Left renal cortex interstitium (tissue), 4 donors: ENCODE measurements at regions not wholly inside any gene's neighbourhood (a gene's known extent, or its start where the extent isn't known, plus 50 kb on each side); places are given as distances from the start of the nearest gene placed in this dataset.

Experiments used
- DNase-seq, 4 donors: peaks; one replicate each; pipeline ENCODE4 v3.0.0-alpha.2; 2013; ENCODE audit warnings: low read depth in 4 of 4, low spot score in 2 of 4, missing footprints in 1 of 4

DNA sequence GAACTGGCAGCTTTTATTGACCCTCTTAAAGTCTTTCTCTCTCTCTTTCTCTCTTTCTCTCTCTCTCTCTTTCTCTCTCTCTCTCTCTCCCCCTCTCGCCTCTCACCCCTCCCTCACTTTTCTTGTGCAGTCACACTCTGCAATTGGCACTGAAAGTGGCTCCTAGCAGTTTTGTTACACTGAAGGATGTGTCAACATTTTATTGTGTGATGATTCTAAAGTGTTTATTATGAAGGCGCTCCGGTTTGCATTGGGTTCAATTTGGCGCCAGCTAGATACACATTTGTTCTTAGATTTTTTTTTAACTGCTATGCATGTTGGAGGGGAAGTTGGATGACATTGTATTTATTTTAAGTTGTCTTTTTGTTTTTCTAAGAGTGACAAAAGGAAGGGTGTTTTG, 64.0 kb upstream of the CHRM3 start:
- no peak for DNase-seq

DNA sequence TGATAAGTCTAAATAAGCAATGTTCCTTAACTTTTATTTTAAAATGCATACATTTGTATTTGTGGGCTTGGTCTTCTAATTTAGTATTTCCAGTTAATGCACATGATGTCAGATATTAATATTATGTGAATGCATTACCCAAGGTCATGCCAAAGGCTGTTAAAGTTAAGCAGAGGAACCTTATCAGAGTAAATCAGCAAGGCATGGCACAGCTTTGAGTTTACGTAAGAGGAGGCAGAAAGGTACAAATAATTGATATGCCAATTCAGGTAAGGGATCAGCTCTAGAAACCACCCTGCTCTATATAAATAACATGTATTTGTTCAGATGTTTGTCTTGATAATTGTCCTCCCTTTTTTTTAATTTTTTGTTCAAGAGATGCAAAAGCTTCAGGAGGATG, 64.5 kb upstream of the CHRM3 start:
- DNase-seq = no peak

- no peak for DNase-seq
Measured at GRCh38 chr1:239317948-239318347, 68.4 kb upstream of the CHRM3 start.

DNA sequence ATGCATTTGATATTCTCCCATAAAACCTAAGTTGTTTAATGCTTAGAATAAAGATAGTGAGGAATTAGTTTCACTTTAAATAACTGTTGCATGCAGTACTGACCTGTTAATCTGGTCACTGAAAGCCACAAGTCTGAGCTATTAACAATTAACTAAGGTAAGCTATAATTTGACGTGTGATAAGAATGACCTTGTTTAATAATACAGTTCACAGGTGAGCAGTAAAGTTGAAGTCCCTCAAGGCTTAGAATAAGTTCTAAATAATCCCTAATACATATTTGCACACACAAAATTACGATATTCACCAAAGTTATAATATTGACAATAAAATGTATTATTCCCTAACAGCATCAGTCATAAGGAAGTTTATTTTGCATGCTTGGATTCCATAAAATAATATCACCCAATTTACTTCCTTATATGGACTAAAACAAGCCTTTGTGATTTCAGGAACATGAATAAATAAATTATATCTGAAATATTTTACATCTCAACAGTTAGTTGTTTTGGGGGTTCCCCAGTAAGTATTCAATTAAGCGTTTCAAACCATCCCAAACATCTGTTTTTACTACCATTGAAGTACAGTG, 70.6 kb upstream of the CHRM3 start:
- no peak for DNase-seq

DNA sequence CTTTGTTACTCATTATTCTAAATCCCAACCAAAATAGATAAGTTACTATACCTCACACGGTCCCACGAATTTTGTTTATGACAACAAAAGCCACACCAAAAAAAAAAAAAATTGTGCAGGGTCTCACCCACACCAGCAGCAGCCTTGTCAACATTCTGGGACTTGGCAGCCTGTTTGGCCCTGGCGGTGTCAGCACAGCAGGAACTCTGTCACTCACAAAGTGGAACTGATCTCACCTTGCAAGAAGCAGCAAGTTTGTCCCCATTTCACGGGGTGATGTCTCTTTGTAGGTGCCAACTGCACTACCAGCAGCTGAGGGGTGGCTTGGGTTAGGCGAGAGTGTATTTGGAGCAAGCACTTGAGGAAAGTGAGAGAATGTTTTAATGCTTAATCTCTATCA, 75.0 kb upstream of the CHRM3 start:
- no peak for DNase-seq

DNA sequence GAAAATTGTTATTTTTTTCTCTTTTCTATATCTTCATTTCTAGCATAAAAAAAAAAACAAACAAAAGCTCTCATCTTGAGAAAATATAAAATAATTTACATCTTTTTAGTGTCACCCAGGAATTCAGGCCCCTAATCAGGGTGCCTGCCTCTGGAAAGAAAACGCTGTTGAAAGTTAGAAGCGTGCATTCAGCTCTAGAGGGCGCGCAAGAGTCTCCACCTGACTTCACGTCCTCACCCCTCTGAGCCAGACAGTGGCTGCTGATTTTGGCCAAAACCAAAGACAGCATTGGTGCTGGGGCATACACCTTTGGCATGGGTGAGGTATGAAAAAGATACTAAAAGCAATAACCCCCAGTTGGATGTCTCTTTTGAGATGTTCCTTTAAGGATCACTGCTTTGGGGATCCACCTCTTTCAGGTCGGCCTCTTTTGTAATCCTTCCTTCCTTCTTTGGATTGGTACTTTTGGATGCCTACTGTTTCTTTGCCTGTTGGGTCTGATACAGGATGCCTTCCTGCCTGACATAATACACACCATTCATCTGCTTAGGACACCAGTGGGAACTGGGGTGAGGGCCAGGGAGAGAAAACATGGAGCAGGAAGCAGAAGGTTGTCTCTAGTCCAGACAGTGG, 77.6 kb upstream of the CHRM3 start:
- peak in 1 of 4 donors; percentile 24 for DNase-seq

- no peak for DNase-seq
Measured at GRCh38 chr1:239307886-239308285, 78.5 kb upstream of the CHRM3 start.

DNA sequence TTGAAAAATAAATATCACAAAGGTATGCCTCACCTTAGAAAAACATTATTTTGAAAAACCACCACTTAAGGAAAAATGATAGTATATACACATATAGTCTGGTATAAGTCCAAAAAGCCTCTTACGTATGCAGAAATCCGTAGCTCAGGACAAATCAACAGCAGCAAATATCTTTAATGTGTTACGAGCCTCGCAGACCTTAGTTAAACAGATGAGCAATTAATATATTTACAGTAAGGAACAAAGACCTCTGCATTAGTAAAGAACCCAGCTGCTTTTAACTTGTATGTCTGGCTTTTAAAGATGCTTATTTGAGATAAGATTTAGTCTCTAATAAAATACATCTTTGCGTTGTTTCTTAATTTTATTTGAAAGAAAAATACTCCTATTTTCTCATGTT, 79.9 kb upstream of the CHRM3 start:
- no peak for DNase-seq

DNA sequence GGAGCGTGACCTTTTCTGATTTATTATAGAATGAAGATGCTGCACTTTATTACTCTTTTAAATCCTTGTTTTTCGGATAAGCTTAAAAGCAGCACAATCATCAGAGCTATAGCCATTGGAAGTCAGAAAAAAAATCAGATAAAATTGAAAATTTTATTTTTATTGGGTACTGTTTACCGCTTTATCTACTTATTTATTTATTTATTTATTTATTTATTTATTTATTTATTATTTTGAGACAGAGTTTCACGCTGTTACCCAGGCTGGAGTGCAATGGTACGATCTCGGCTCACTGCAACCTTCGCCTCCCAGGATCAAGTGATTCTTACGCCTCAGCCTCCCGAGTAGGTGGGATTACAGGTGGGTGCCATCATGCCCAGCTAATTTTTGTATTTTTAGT, 83.1 kb upstream of the CHRM3 start:
- no peak for DNase-seq

GRCh38 chr1:239302696-239303095, 83.7 kb upstream of the CHRM3 start:
- no peak for DNase-seq

DNA sequence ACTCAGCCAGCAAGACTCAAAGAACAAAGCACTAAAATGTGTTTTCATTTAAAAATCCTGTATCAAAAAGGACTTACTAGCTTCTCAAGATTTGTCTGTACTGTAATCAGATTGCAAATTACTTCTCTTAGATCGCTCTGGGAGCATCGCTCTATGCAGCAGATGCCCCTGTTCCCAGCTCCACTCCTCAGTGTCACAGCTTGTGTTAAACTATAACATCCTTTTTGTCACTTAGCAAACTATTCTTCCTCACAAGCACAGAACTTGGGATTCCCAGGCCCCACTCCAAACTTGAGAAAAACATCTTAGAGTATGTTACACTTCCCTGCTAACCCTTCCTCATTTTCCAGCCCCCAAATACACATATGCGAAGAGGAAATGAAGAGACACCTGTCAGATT, 85.1 kb upstream of the CHRM3 start:
- DNase-seq = no peak

GRCh38 chr1:239297910-239298309, 88.5 kb upstream of the CHRM3 start:
- DNase-seq = no peak

DNA sequence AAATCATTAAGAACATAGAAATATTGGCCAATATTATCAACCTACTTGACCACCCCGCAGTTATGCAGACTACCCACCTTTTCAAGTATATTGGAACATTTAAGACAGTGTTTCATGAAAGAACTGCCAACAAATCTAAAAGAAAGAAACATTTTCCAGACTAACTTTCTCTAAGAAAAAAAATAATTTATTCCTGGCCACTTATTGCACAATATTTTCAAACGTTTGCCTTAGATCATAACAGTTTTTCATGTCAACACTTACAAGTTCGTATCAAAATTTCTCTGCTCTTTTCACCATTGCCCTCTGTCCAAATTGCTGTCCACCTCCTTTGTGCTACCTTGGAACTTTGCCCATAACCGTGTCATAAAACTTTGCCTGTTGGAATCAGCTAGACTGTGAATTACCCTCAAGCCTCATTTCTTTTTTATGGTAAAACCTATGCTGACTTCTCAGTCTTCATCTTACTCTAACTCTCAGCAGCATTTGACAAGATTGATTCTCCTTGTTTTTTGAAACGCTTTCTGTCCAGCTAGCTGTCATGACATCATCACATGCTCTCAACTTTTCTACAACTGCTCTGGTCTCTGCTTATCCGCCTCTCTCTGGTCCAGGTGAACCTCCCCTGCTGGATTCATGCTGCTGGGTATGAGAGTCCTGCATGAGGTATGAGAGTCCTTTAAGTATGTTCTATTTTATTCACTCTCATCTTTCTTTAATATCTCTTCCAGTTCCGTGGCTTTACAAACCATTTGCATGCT, 92.8 kb upstream of the CHRM3 start:
- no peak for DNase-seq

DNA sequence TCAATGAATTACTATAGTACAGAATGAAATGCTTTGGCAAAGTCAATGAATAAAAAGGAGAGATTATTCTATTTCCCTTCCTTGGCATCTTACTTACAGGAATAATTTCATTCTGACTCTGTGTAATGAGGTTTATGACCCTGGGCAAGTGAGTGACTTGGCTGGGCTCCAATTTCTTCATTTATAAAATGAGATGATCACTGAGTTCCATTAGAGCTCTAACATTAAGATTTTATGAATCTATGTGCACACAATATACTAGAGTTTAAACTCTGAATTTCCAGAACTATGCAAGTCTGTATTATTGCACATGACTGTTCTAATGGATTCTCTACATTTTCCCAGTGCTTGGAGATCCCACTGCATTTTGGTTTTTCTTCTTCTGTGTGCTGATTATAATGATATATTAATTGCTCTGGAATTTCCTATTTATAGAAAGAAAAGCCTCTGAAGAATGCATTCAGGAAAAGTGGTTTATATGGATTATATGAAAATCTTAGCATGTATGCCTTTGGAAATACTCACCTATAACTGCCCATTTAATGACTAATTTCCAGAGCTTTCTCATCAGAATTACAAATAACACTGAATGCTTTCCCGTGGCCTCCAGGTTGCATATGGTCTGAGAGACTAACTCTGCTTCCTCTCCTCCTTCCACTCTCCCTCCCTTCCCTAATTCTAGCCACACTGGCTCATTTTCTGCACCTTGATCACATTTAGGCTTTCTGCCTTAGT, 97.4 kb upstream of the CHRM3 start:
- no peak for DNase-seq

- no peak for DNase-seq
Measured at GRCh38 chr1:239287296-239287695, 99.1 kb upstream of the CHRM3 start.

GRCh38 chr1:239283216-239283615, 103.2 kb upstream of the CHRM3 start:
- no peak for DNase-seq

DNA sequence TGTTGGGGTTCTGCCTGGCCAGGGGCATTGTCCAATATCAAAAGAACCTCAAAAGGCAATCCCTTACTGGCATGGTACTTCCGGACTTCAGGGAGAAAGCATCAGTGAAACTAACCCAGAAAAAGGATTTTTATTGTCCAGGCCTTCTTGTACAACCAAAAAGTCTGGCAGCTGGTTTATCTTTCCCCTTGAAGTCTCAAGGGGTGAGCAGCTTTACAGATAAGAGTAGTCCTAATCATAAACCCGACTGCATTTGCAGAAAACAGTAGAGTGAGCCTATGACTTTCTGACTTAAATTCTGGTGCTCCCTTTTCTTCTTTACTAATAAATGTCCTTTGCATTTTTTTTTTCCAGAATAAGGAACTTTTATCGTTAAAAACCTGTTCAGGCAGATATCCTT, 104.0 kb upstream of the CHRM3 start:
- DNase-seq = no peak

DNA sequence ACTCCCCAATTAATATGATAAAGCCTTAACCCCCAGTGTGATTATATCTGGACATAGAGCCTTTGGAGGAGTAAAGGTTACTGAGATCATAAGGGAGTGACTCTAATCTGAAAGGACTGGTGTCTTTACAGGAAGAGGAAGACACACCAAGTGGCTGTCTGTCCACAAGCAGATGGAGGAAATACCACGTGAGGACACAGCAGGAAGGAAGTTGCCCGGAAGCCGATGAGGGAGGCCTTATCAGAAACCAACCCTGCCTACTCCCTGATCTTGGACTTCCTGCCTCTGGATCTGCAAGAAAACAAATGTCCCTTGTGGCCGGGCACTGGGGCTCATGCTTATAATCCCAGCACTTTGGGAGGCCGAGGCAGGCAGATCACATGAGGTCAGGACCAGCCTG, 110.3 kb upstream of the CHRM3 start:
- DNase-seq = no peak

GRCh38 chr1:239274242-239274830, 112.0 kb upstream of the CHRM3 start:
- no peak for DNase-seq

DNA sequence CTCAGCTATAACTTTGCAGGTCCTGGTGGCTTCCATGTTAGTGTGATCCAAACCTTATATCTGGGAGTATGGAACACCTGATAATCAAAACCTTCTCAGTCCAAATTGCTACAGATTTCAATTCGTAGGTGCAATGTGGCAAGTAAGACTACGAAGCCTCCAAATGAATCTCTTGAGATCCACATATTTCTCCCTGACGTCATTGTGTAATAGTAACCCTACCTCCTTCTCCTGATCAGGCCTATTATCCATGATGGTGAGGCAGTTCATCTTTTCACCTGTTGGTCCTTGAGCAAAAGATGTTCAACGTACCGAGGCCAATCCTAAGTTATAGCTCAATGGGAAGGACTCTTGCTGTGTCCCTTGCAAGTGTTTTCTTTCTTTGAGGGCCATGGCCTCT, 115.9 kb upstream of the CHRM3 start:
- no peak for DNase-seq

- no peak for DNase-seq
Measured at GRCh38 chr1:239269706-239270105, 116.7 kb upstream of the CHRM3 start.
